Stimulated activated naive CD4-positive, alpha-beta T cell treated with Interleukin-2 at 50 U/mL for 16 hours (primary cell): ENCODE measurements at regions not wholly inside any gene's neighbourhood (a gene's known extent, or its start where the extent isn't known, plus 50 kb on each side); places are given as distances from the start of the nearest gene placed in this dataset.

Experiments used
- DNase-seq: peaks from one replicate; lab custom pipeline; 2025; lab: John Stamatoyannopoulos, UW

GRCh38 chrX:20378233-20378920 is 111.7 kb upstream of the RPS6KA3 start:
- peak; percentile 27 for DNase-seq

GRCh38 chrX:20374900-20375438 is 108.3 kb upstream of the RPS6KA3 start:
- DNase-seq: no peak

GRCh38 chrX:20374450-20374849 is 107.7 kb upstream of the RPS6KA3 start:
- no peak for DNase-seq

GRCh38 chrX:20373063-20373462 is 106.4 kb upstream of the RPS6KA3 start:
- no peak for DNase-seq

- no peak for DNase-seq
Measured at GRCh38 chrX:20372533-20372932, 105.8 kb upstream of the RPS6KA3 start.

GRCh38 chrX:20369468-20369867 is 102.8 kb upstream of the RPS6KA3 start:
- DNase-seq: no peak

GRCh38 chrX:20364238-20364637 is 97.5 kb upstream of the RPS6KA3 start:
- DNase-seq: no peak

GRCh38 chrX:20363275-20363674 is 96.6 kb upstream of the RPS6KA3 start:
- DNase-seq: no peak

- no peak for DNase-seq
Measured at GRCh38 chrX:20362268-20363267, 95.9 kb upstream of the RPS6KA3 start.

GRCh38 chrX:20361890-20362262 is 95.2 kb upstream of the RPS6KA3 start:
- DNase-seq: no peak

GRCh38 chrX:20361081-20361889 is 94.6 kb upstream of the RPS6KA3 start:
- DNase-seq: no peak

- no peak for DNase-seq
Measured at GRCh38 chrX:20355187-20355586, 88.5 kb upstream of the RPS6KA3 start.

GRCh38 chrX:20354505-20354904 is 87.8 kb upstream of the RPS6KA3 start:
- DNase-seq: no peak

GRCh38 chrX:20352935-20353336 is 86.2 kb upstream of the RPS6KA3 start:
- DNase-seq: no peak

- no peak for DNase-seq
Measured at GRCh38 chrX:20352504-20352903, 85.8 kb upstream of the RPS6KA3 start.

GRCh38 chrX:20350596-20350995 is 83.9 kb upstream of the RPS6KA3 start:
- no peak for DNase-seq

- DNase-seq: no peak
Measured at GRCh38 chrX:20348139-20348538, 81.4 kb upstream of the RPS6KA3 start.

GRCh38 chrX:20347481-20347880 is 80.8 kb upstream of the RPS6KA3 start:
- DNase-seq: no peak

GRCh38 chrX:20333672-20334071 is 67.0 kb upstream of the RPS6KA3 start:
- DNase-seq: peak; percentile 7

- no peak for DNase-seq
Measured at GRCh38 chrX:20330545-20330944, 63.8 kb upstream of the RPS6KA3 start.

- DNase-seq: no peak
Measured at GRCh38 chrX:20329435-20329834, 62.7 kb upstream of the RPS6KA3 start.

- no peak for DNase-seq
Measured at GRCh38 chrX:20325786-20326388, 59.2 kb upstream of the RPS6KA3 start.
